Type B pancreatic cell (in vitro differentiated cells): ENCODE measurements at regions not wholly inside any gene's neighbourhood (a gene's known extent, or its start where the extent isn't known, plus 50 kb on each side); places are given as distances from the start of the nearest gene placed in this dataset.

Experiments used
- DNase-seq: peaks from one replicate; pipeline ENCODE4 v3.0.0; 2021; ENCODE audit warnings: mixed read lengths; ENCODE audit not compliant: unreplicated experiment; ENCODE audit errors: extremely low spot score
- H3K27ac Mint-ChIP-seq: 2 replicates; pipeline ENCODE4 v1.8.0; 2021; ENCODE audit warnings: mild to moderate bottlenecking, mixed read lengths
- H3K27me3 Mint-ChIP-seq: 2 replicates; pipeline ENCODE4 v1.8.0; 2021; ENCODE audit warnings: mixed read lengths
- H3K36me3 Mint-ChIP-seq: 2 replicates; pipeline ENCODE4 v1.8.0; 2021; ENCODE audit warnings: mixed read lengths
- H3K4me1 Mint-ChIP-seq: one replicate; pipeline ENCODE4 v1.8.0; 2021; ENCODE audit warnings: mixed read lengths; ENCODE audit not compliant: unreplicated experiment
- H3K4me3 Mint-ChIP-seq: 2 replicates; pipeline ENCODE4 v1.8.0; 2021; ENCODE audit warnings: mild to moderate bottlenecking, mixed read lengths
- H3K9me3 Mint-ChIP-seq: 2 replicates; pipeline ENCODE4 v1.8.0; 2021; ENCODE audit warnings: mixed read lengths
- TF ChIP-seq, protein P1 (sequence below): fragments of 200-600 bp; sonication (generic); conservative IDR thresholded peaks from 2 replicates; pipeline ENCODE4 v1.5.0; 2021; ENCODE audit warnings: antibody characterized with exemption, mild to moderate bottlenecking

DNA sequence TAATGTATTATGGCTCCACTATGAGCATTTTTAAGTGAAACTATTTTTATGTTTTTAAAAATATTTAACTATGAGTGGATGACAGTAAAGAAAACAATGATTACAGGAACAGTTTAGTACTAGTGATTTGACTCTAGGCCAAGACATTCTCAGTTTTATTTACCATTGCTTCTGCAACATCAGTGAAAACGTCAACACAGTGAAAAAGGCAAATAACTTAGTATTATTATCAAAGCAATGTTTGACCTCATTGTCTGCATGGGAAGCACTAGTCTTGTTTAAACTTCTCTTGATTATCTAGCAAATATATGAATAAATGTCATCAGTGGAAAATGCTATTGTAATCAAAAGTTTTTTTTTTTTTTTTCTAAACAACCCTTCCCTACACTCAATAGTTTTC lies 165.0 kb downstream of the HTR1B start:
- Mint-ChIP-seq H3K27me3 (no peaks in the 10 kb centered on the region), H3K4me1 (peaks cover 5% of the 10 kb centered on the region), H3K4me3 (no peak overlapping the region), H3K36me3 (no peaks in the 10 kb centered on the region), H3K27ac (no peak overlapping the region), H3K9me3 (no peaks in the 10 kb centered on the region)
- TF ChIP-seq, protein P1, sequence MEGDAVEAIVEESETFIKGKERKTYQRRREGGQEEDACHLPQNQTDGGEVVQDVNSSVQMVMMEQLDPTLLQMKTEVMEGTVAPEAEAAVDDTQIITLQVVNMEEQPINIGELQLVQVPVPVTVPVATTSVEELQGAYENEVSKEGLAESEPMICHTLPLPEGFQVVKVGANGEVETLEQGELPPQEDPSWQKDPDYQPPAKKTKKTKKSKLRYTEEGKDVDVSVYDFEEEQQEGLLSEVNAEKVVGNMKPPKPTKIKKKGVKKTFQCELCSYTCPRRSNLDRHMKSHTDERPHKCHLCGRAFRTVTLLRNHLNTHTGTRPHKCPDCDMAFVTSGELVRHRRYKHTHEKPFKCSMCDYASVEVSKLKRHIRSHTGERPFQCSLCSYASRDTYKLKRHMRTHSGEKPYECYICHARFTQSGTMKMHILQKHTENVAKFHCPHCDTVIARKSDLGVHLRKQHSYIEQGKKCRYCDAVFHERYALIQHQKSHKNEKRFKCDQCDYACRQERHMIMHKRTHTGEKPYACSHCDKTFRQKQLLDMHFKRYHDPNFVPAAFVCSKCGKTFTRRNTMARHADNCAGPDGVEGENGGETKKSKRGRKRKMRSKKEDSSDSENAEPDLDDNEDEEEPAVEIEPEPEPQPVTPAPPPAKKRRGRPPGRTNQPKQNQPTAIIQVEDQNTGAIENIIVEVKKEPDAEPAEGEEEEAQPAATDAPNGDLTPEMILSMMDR, result no peak
- DNase-seq, result no peak

DNA sequence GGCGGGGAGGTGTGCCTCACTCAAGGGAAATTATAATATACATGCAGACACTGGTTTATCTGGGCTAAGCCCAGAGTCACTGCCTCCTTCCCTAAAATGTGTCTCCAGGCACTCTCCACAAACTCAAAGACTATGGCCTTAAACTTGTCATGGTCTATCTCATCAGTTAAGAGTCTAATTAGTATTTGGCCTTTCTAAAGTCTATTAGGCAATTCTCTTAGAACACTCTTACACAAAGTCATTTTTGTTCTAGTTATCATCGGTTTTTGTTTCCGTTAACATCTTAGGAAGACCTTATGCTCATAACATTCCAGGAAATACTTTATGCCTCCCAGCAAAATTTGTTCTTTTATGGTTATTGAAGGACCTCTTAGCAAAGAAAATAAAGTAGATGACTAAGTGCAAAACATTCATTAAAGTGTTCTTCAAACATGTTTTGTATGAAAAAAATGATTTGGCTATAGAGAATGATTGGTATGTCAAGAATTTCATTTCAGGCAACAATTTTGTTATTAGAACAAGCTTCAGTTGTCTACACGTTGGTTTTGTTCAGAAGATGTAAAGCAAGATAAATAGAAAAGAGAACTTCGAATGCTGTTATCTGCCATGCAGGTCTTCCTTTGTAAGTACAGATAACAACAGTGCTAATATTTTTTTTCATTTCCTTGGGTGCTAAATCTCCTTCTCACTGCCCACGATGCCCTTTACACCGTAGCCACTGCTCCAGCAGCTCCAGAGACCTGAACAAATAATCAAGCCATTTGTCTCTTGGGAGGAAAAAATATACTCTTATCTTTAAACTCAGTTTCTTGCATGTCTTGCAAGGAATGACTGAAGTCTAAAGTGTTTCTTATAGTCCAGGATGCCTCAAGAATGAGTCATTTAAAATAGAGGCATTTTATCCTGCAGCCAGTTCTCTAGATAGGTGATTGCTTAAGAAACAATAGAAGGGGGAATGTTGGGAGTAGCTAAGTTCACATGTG lies 170.4 kb downstream of the HTR1B start:
- H3K27ac Mint-ChIP-seq, result no peak overlapping the region
- H3K36me3 Mint-ChIP-seq, result no peaks in the 10 kb centered on the region
- H3K27me3 Mint-ChIP-seq, result no peaks in the 10 kb centered on the region
- TF ChIP-seq, protein P1, result no peak
- H3K4me1 Mint-ChIP-seq, result peaks cover 8% of the 10 kb centered on the region
- peak overlapping the region; percentile 30 for H3K4me3 Mint-ChIP-seq
- no peak for DNase-seq
- H3K9me3 Mint-ChIP-seq, result no peaks in the 10 kb centered on the region

DNA sequence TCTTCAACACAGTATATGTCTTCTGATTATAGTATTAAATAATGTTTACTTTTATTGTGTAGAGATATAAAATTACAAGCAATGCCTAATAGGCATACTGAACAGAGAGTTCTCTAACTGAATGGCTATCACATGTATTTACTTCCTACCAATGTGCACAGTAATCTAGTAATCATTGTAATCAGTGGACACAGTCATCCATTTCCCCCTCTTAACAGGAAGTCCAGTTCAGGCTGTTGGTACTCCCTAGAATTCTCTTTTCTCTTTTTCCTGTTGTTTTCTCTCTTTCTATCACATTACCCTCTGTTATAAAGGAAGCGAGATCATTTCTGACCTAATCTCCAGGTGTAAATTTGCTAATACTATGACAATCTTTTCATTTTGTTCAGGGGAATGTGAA lies 172.5 kb downstream of the HTR1B start:
- H3K27ac Mint-ChIP-seq, result no peak overlapping the region
- no peak overlapping the region for H3K4me3 Mint-ChIP-seq
- no peaks in the 10 kb centered on the region for H3K27me3 Mint-ChIP-seq
- no peaks in the 10 kb centered on the region for H3K36me3 Mint-ChIP-seq
- peaks cover 8% of the 10 kb centered on the region for H3K4me1 Mint-ChIP-seq
- TF ChIP-seq, protein P1, result no peak
- no peaks in the 10 kb centered on the region for H3K9me3 Mint-ChIP-seq
- DNase-seq, result no peak

DNA sequence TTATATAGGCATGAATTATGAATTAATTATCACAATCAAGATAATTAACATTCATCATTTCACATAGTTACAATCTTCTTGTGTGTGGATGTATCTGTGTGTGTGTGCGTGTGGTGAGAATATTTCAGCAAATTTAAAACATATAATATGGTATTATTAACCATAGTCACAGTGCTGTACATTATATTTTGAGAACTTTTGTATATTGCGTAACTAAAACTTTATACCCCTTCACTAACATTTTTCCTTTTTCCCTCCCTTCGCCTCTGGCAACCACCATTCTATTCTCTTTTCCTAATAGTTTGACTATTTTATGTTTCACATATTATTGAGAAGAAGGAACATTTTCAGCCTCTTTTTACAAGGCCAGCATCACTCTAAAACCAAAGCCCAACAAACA lies 176.8 kb downstream of the HTR1B start:
- H3K27ac Mint-ChIP-seq, result no peak overlapping the region

DNA sequence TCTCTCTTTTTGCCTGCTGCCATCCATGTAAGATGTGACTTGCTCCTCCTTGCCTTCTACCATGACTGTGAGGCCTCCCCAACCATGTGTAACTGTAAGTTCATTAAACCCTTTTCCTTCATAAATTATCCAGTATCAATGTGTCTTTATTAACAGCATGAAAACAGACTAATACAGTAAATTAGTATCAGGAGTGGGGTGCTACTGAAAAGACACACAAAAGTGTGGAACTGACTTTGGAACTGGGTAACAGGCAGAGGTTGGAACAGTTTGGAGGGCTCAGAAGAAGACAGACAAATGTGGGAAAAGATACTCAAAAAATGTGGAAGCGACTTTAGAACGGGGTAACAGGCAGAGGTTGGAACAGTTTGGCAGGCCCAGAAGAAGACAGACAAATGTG lies 189.4 kb downstream of the HTR1B start:
- no peaks in the 10 kb centered on the region for H3K4me1 Mint-ChIP-seq
- H3K27ac Mint-ChIP-seq, result no peak overlapping the region
- no peak overlapping the region for H3K4me3 Mint-ChIP-seq
- no peak for DNase-seq
- H3K9me3 Mint-ChIP-seq, result no peaks in the 10 kb centered on the region
- no peaks in the 10 kb centered on the region for H3K36me3 Mint-ChIP-seq
- TF ChIP-seq, protein P1, result no peak
- no peaks in the 10 kb centered on the region for H3K27me3 Mint-ChIP-seq

More for the DNA sequence above, 176.8 kb downstream of the HTR1B start:
- TF ChIP-seq, protein P1, result no peak
- Mint-ChIP-seq H3K36me3 (no peaks in the 10 kb centered on the region), H3K4me1 (no peaks in the 10 kb centered on the region), H3K4me3 (no peak overlapping the region), H3K27me3 (no peaks in the 10 kb centered on the region), H3K9me3 (no peaks in the 10 kb centered on the region)
- no peak for DNase-seq
